ENCODE measurements at regions not wholly inside any gene's neighbourhood (a gene's known extent, or its start where the extent isn't known, plus 50 kb on each side); places are given as distances from the start of the nearest gene placed in this dataset.

GRCh38 chr1:193680247-193680923 lies 494.0 kb upstream of the B3GALT2 start:
- no peaks in the 10 kb centered on the region for H4K20me1 ChIP-seq (ENCODE audit: insufficient read depth)
- ChIA-PET POLR2A (no interaction called here), RAD21 (ENCODE audit: low non-redundant PET in 1 of 2, low total read pairs in 2 of 2, uncharacterized antibody in 2 of 2, unreplicated experiment in 2 of 2) (no interaction called here), CTCF (no interaction called here)
- H3K4me2 ChIP-seq (ENCODE audit: low read length), result no peak overlapping the region
- H3K27ac ChIP-seq (ENCODE audit: low read depth, low read length), result no peak overlapping the region
- H3K9me3 ChIP-seq (ENCODE audit: control insufficient read depth in 1 of 2, insufficient read depth in 1 of 2, low read depth in 1 of 2, low read length in 2 of 2), result no peaks in the 10 kb centered on the region
- H3K4me3 ChIP-seq (replicated peaks in 1 of 2; ENCODE audit: low read depth in 1 of 2, low read length in 2 of 2), result no peak overlapping the region
- intact Hi-C loops (cut with micrococcal nuclease), result no loop called here
- no peak overlapping the region for H2AFZ ChIP-seq (ENCODE audit: low read depth, low read length, poor library complexity, severe bottlenecking)
- no TSS peak for BruUV-seq (replicated peaks)
- H3K36me3 ChIP-seq (ENCODE audit: control insufficient read depth in 1 of 2, insufficient read depth in 2 of 2, low read length in 2 of 2), result no peaks in the 10 kb centered on the region
- ATAC-seq, result no peak
- DNase-seq (ENCODE audit: low read depth, low spot score), result no peak
- TF ChIP-seq FOSL1 (IDR thresholded peaks at IDR 0.05; ENCODE audit: low read depth), result no peak
- TF ChIP-seq ZFX (IDR thresholded peaks at IDR 0.05), result no peak
- no peak for TF ChIP-seq CTCF (IDR thresholded peaks at IDR 0.05 in 2 of 3, conservative IDR thresholded peaks at IDR 0.05 in 1 of 3; ENCODE audit: borderline replicate concordance in 1 of 3, insufficient read depth in 1 of 3, low read depth in 2 of 3, low read length in 2 of 3)
- no peak for TF ChIP-seq POLR2A (IDR thresholded peaks at IDR 0.05; ENCODE audit: borderline replicate concordance, extremely low read depth, insufficient read depth, insufficient read length)
- TF ChIP-seq YY1 (IDR thresholded peaks at IDR 0.05; ENCODE audit: extremely low read depth, insufficient replicate concordance, low read depth, low read length), result no peak
- TF ChIP-seq SIN3A (IDR thresholded peaks at IDR 0.05; ENCODE audit: low read depth), result no peak
- TF ChIP-seq ZNF274 (IDR thresholded peaks at IDR 0.05; ENCODE audit: low read depth, low read length), result no peak
- TF ChIP-seq SP1 (IDR thresholded peaks at IDR 0.05; ENCODE audit: low read depth), result no peak
- TF ChIP-seq ELF1 (IDR thresholded peaks at IDR 0.05; ENCODE audit: borderline replicate concordance, low read depth), result no peak
- no peak for TF ChIP-seq EZH2phosphoT487 (IDR thresholded peaks at IDR 0.05; ENCODE audit: borderline replicate concordance)
- no peaks in the 10 kb centered on the region for H3K4me1 ChIP-seq (ENCODE audit: control insufficient read depth in 1 of 2, insufficient read depth in 2 of 2, low read length in 2 of 2)
- no peaks in the 10 kb centered on the region for H3K27me3 ChIP-seq (ENCODE audit: insufficient read depth, low read length)
- no peaks in the 10 kb centered on the region for H3K79me2 ChIP-seq (ENCODE audit: insufficient read depth, low read length)
- no peaks in the 10 kb centered on the region for H3K9me2 ChIP-seq (ENCODE audit: insufficient read depth)
- no peak overlapping the region for H3K9ac ChIP-seq (ENCODE audit: low read length)

Measured in HCT116 (cell line).